Glutamatergic neuron (in vitro differentiated cells): ENCODE measurements at regions not wholly inside any gene's neighbourhood (a gene's known extent, or its start where the extent isn't known, plus 50 kb on each side); places are given as distances from the start of the nearest gene placed in this dataset.

Experiments used
- DNase-seq: peaks from one replicate; pipeline ENCODE4 v3.0.0; 2022
- H3K27ac Mint-ChIP-seq: one replicate; pipeline ENCODE4 v1.8.0; 2020; ENCODE audit warnings: mild to moderate bottlenecking, mixed read lengths, inconsistent platforms; ENCODE audit not compliant: unreplicated experiment
- H3K27me3 Mint-ChIP-seq: one replicate; pipeline ENCODE4 v1.8.0; 2020; ENCODE audit warnings: mild to moderate bottlenecking, moderate library complexity, mixed read lengths, inconsistent platforms; ENCODE audit not compliant: unreplicated experiment
- H3K36me3 Mint-ChIP-seq: one replicate; pipeline ENCODE4 v1.8.0; 2020; ENCODE audit warnings: mild to moderate bottlenecking, mixed read lengths, inconsistent platforms; ENCODE audit not compliant: unreplicated experiment
- H3K4me1 Mint-ChIP-seq: one replicate; pipeline ENCODE4 v1.8.0; 2020; ENCODE audit warnings: mild to moderate bottlenecking, low read depth, mixed read lengths, inconsistent platforms; ENCODE audit not compliant: unreplicated experiment
- H3K4me3 Mint-ChIP-seq: one replicate; pipeline ENCODE4 v1.8.0; 2020; ENCODE audit warnings: mild to moderate bottlenecking, mixed read lengths, inconsistent platforms; ENCODE audit not compliant: unreplicated experiment
- H3K9me3 Mint-ChIP-seq: one replicate; pipeline ENCODE4 v1.8.0; 2020; ENCODE audit warnings: mild to moderate bottlenecking, moderate library complexity, mixed read lengths, inconsistent platforms; ENCODE audit not compliant: unreplicated experiment
- TF ChIP-seq, protein P1 (sequence below): fragments of 200-600 bp; sonication (generic); IDR thresholded peaks from one replicate; pipeline ENCODE4 v1.5.0; 2021; ENCODE audit not compliant: partially characterized antibody, unreplicated experiment

DNA sequence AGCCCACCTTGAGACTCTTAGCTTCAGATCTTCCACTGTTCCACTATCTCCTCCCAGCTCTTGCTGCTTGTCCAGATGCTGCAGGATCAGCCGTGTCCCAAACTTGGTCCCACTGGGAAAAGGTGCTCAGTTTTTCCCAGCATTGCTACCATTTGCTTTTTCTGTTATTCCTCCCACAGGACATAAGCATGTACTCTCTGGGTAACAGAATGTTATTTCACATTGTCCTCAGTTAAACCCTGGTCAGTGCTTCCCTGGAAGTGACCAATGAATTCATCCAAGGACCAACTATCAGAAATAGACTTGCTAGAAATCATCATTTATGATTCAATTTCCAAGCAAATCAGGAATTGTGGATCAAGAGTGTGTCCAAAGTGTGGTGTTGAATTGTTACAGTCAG, 179.2 kb upstream of the ZNF32 start:
- Mint-ChIP-seq H3K27ac (no peak overlapping the region), H3K4me1 (no peaks in the 10 kb centered on the region), H3K9me3 (peaks cover 2% of the 10 kb centered on the region), H3K4me3 (no peak overlapping the region), H3K27me3 (no peaks in the 10 kb centered on the region), H3K36me3 (no peaks in the 10 kb centered on the region)
- DNase-seq, result no peak
- TF ChIP-seq, protein P1, sequence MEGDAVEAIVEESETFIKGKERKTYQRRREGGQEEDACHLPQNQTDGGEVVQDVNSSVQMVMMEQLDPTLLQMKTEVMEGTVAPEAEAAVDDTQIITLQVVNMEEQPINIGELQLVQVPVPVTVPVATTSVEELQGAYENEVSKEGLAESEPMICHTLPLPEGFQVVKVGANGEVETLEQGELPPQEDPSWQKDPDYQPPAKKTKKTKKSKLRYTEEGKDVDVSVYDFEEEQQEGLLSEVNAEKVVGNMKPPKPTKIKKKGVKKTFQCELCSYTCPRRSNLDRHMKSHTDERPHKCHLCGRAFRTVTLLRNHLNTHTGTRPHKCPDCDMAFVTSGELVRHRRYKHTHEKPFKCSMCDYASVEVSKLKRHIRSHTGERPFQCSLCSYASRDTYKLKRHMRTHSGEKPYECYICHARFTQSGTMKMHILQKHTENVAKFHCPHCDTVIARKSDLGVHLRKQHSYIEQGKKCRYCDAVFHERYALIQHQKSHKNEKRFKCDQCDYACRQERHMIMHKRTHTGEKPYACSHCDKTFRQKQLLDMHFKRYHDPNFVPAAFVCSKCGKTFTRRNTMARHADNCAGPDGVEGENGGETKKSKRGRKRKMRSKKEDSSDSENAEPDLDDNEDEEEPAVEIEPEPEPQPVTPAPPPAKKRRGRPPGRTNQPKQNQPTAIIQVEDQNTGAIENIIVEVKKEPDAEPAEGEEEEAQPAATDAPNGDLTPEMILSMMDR, result no peak

DNA sequence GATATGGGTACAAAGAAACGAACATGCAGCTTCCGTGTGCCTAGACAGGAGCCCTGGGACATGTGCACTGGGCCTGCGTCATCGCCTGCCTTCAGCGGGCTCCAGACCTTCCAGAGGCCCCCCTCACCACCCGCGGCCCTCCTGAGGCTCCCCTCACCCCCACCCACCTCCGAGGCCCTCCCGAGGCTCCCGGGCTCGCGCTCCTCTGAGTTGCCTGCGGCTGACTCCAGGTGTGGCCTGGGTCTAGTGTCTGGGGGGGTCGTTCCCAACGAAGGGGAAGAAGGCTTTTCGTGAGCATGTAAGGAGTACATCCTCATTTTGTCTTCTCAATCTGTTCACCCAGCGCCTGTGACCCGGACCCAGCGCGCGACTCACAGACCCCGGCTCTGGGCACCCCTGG, 177.3 kb upstream of the ZNF32 start:
- no peak for DNase-seq
- Mint-ChIP-seq H3K4me1 (no peaks in the 10 kb centered on the region), H3K4me3 (no peak overlapping the region), H3K27ac (no peak overlapping the region), H3K36me3 (no peaks in the 10 kb centered on the region), H3K27me3 (no peaks in the 10 kb centered on the region), H3K9me3 (peaks cover 4% of the 10 kb centered on the region)
- TF ChIP-seq, protein P1, result no peak

DNA sequence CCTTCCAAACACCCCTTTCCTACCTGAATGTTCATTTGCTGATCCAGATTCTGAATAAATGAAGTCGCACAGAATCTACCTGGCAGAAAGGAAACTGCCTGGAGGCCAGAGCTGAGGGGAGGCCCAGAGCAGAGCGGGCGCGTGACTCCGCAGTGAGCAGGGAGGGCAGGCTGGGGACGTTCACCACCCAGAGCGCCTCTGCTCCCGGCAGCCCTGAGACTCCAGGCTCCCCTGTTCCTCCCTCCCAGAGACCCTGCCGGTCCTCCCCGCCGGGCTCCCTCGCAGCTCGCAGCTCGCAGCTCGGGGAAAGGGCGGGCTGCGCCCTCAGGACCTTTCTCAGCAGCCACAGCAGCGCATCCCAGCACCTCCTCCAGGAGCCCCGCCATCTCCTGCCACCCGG, 176.7 kb upstream of the ZNF32 start:
- H3K36me3 Mint-ChIP-seq, result no peaks in the 10 kb centered on the region
- H3K9me3 Mint-ChIP-seq, result peaks cover 4% of the 10 kb centered on the region
- TF ChIP-seq, protein P1, result no peak
- H3K27ac Mint-ChIP-seq, result no peak overlapping the region
- H3K4me3 Mint-ChIP-seq, result no peak overlapping the region
- no peak for DNase-seq
- no peaks in the 10 kb centered on the region for H3K4me1 Mint-ChIP-seq
- H3K27me3 Mint-ChIP-seq, result no peaks in the 10 kb centered on the region

DNA sequence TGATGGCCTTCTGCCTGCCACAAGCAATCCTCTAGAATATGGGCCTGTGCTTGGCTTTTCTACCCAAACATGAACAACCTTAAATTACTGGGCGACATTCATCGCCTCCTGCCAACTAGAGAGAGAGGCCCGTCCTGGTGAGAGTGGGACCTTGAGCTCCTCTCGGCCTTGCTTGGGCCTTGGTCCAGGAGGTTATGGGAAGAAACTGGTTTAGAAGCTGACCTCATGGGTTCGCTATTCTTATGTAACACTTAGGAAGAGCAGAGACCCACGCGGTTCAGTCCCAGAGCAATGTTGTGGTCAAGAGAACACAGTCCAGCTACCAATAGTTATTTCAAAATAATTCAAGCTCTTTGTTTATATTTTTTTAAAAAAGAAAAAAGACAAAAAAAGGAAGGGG, 176.3 kb upstream of the ZNF32 start:
- Mint-ChIP-seq H3K4me1 (no peaks in the 10 kb centered on the region), H3K27me3 (no peaks in the 10 kb centered on the region), H3K36me3 (no peaks in the 10 kb centered on the region), H3K9me3 (peaks cover 7% of the 10 kb centered on the region), H3K27ac (no peak overlapping the region), H3K4me3 (no peak overlapping the region)
- TF ChIP-seq, protein P1, result no peak
- no peak for DNase-seq

DNA sequence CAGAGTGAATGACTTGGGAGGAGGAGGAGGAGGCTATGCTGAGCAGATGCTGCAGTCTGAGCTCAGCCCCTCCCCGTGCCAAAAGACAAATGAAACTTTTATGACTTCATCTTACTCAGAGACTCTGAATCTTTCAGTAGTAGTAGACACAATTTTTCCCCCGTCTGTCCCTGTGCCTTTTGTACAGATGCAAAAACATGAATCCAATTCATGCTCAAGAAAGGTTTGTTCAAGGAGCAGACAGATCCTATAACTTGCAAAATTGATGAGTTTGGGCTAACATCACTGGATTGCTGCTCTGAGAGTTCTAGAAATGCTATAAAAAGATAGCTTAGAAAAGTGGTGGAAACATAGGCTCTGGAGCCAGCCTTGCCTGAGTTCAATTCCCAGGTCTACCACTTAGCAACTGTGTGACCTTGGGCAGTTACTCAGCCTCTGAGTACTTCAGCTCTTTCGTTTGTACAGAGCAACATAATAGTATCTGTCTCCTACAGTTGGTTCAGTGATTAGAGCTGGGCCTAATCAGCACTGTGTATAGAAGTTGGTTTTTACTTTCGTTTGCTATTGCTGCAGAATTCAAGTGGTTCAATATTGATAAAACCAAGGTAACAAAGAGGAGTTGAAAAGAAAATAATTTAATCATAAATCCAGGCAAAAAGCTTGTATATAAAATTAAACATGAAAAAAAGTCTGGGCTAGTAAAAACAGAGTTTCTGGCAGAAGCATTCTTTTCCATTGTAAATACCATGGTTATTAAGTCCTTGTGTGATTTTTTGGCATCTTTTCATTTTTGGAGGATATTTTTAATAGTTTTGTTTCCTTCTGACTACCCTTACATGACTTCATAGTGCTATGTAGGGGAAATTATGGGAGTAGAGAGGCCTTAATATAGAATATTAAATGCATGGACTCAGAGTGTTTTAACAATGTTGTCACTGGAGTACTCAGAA, 174.2 kb upstream of the ZNF32 start:
- Mint-ChIP-seq H3K27me3 (no peaks in the 10 kb centered on the region), H3K36me3 (no peaks in the 10 kb centered on the region), H3K4me3 (no peak overlapping the region), H3K27ac (no peak overlapping the region), H3K9me3 (peaks cover 7% of the 10 kb centered on the region), H3K4me1 (no peaks in the 10 kb centered on the region)
- no peak for DNase-seq
- TF ChIP-seq, protein P1, result no peak
